ENCODE measurements at regions not wholly inside any gene's neighbourhood (a gene's known extent, or its start where the extent isn't known, plus 50 kb on each side); places are given as distances from the start of the nearest gene placed in this dataset.

- H2BK120ac ChIP-seq (ENCODE audit: low read depth, low read length, poor library complexity, severe bottlenecking) = no peak overlapping the region
- Mint-ChIP-seq H3K4me3 (no peak overlapping the region), H3K4me1 (peaks cover 17 to 20% of the 10 kb centered on the region in 2 experiments), H3K27ac (no peak overlapping the region), H3K36me3 (ENCODE audit: insufficient read depth in 1 of 3, low read depth in 3 of 3) (no peaks in the 10 kb centered on the region), H3K9me3 (no peaks in the 10 kb centered on the region), H3K27me3 (ENCODE audit: low read depth) (no peaks in the 10 kb centered on the region)
- H2AFZ ChIP-seq (ENCODE audit: low read length) = no peak overlapping the region
- peaks cover 4% of the 10 kb centered on the region; the same call in 1 of the 2 replicates for H3K4me1 ChIP-seq (ENCODE audit: insufficient read depth, low read length)
- no peak overlapping the region for H2BK15ac ChIP-seq (ENCODE audit: low read depth, low read length)
- H2BK20ac ChIP-seq (ENCODE audit: low read depth, low read length, poor library complexity, severe bottlenecking) = no peak overlapping the region
- no peak for DNase-seq
- no peak overlapping the region for H3K9ac ChIP-seq (ENCODE audit: extremely low read depth, insufficient read length, low read length)
- H3K4me2 ChIP-seq (ENCODE audit: insufficient read depth, insufficient read length, low read length) = no peak overlapping the region
- H3K79me2 ChIP-seq (ENCODE audit: insufficient read depth, low read length) = no peaks in the 10 kb centered on the region
- no peaks in the 10 kb centered on the region for H3K79me1 ChIP-seq (ENCODE audit: insufficient read depth, low read depth, low read length, poor library complexity, severe bottlenecking)
- H2AK5ac ChIP-seq (ENCODE audit: insufficient read length, low read length) = no peak overlapping the region
- no peak overlapping the region for H3K23ac ChIP-seq (ENCODE audit: insufficient read length, low read depth, low read length)
- H3K23me2 ChIP-seq (ENCODE audit: insufficient read length, low read depth, low read length, poor library complexity, severe bottlenecking) = no peaks in the 10 kb centered on the region
- no peak overlapping the region for H4K8ac ChIP-seq (replicated peaks; ENCODE audit: insufficient read length, low read depth, low read length)
- no peak overlapping the region for H3K27ac ChIP-seq (ENCODE audit: insufficient read length, low read depth, low read length)
- H3K27me3 ChIP-seq (ENCODE audit: insufficient read depth, low read length) = no peaks in the 10 kb centered on the region
- H4K91ac ChIP-seq (ENCODE audit: insufficient read length, low read depth, low read length) = no peak overlapping the region
- H3T11ph ChIP-seq (ENCODE audit: low read length) = no peak overlapping the region
- H2BK5ac ChIP-seq (ENCODE audit: insufficient read length, low read length) = no peak overlapping the region
- H3K4ac ChIP-seq (ENCODE audit: low read depth, low read length) = no peak overlapping the region
- no peaks in the 10 kb centered on the region for H3K9me3 ChIP-seq (ENCODE audit: control insufficient read depth, low read depth, low read length)
- no peak overlapping the region for H3K56ac ChIP-seq (ENCODE audit: insufficient read length, low read depth, low read length)
- WGBS (ENCODE audit: extremely low coverage, insufficient read length, low lambda C conversion rate) = no CpG with 5 or more reads among the region's 2 CpGs
- H2BK12ac ChIP-seq (ENCODE audit: insufficient read length, low read depth, low read length) = no peak overlapping the region
- H4K20me1 ChIP-seq (ENCODE audit: control insufficient read depth, insufficient read depth, insufficient read length) = no peaks in the 10 kb centered on the region
- no peak overlapping the region for H3K18ac ChIP-seq (ENCODE audit: insufficient read length, low read depth, low read length)
- TF ChIP-seq CTCF (conservative IDR thresholded peaks at IDR 0.05) = no peak
- H3K14ac ChIP-seq (ENCODE audit: insufficient read depth, low read length) = no peak overlapping the region
- H4K5ac ChIP-seq (ENCODE audit: insufficient read length, low read depth, low read length) = no peak overlapping the region
These were observed 126.9 kb downstream of the SPRY2 start for GRCh38 chr13:80214050-80214449.
